ENCODE measurements at regions not wholly inside any gene's neighbourhood (a gene's known extent, or its start where the extent isn't known, plus 50 kb on each side); places are given as distances from the start of the nearest gene placed in this dataset.
"Not testable (repeated sequence)": the region's sequence is repeated elsewhere in the genome, so short reads cannot be mapped to it uniquely, and the experiment has no call there.

DNA sequence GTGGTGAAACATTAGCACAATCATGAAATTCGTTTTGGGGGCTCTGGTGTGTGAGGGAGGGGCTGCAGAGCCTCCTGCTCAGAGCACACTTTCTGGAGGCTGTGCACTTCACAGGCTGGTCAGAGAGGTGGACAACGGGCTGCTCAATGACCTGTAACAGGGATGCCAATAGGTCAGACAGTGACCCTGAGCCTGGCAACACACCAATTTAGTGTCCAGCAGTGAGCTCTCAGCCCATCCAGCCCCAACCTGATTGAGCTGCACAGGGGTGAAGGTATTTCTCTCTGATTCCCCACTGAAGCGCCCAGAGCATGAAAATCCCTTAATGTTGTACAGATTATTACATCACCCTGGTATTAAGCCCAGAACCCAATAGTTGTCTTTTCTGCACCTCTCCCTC, 191.3 kb upstream of the ZNF32 start:
- Histone ChIP-seq H3K36me3 (no peaks in the 10 kb centered on the region), H3K27ac (no peak overlapping the region), H3K27me3 (no peaks in the 10 kb centered on the region), H3K4me3 (no peak overlapping the region), H3K9me3 (peaks cover 0 to 13% (median 0%) of the 10 kb centered on the region in 4 donors), H3K4me1 (peaks cover 0 to 26% (median 5%) of the 10 kb centered on the region in 4 donors)
- TF ChIP-seq POLR2A (IDR thresholded peaks at IDR 0.05), result no peak
- TF ChIP-seq EP300 (IDR thresholded peaks at IDR 0.05), result no peak
- TF ChIP-seq, protein P1, sequence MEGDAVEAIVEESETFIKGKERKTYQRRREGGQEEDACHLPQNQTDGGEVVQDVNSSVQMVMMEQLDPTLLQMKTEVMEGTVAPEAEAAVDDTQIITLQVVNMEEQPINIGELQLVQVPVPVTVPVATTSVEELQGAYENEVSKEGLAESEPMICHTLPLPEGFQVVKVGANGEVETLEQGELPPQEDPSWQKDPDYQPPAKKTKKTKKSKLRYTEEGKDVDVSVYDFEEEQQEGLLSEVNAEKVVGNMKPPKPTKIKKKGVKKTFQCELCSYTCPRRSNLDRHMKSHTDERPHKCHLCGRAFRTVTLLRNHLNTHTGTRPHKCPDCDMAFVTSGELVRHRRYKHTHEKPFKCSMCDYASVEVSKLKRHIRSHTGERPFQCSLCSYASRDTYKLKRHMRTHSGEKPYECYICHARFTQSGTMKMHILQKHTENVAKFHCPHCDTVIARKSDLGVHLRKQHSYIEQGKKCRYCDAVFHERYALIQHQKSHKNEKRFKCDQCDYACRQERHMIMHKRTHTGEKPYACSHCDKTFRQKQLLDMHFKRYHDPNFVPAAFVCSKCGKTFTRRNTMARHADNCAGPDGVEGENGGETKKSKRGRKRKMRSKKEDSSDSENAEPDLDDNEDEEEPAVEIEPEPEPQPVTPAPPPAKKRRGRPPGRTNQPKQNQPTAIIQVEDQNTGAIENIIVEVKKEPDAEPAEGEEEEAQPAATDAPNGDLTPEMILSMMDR (IDR thresholded peaks at IDR 0.05), result no peak
- WGBS, 2 donors, result 59 to 80% methylated on average over 3 of the region's 3 CpGs
- no peak for DNase-seq (ENCODE audit: low spot score in 2 of 2)

DNA sequence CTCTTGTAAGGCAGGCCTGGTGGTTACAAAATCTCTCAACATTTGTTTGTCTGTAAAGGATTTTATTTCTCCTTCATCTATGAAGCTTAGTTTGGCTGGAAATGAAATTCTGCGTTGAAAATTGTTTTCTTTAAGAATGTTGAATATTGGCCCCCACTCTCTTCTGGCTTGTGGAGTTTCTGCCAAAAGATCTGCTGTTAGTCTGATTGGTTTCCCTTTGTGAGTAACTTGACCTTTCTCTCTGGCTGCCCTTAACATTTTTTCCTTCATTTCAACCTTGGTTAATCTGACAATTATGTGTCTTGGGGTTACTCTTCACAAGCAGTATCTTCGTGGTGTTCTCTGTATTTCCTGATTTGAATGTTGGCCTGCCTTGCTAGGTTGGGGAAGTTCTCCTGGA, 186.1 kb upstream of the ZNF32 start:
- 49 to 50% methylated on average over 2 of the region's 2 CpGs for WGBS, 2 donors
- H3K4me1 ChIP-seq; DNase-seq (ENCODE audit: low spot score in 2 of 2); H3K27me3 ChIP-seq; H3K36me3 ChIP-seq; H3K27ac ChIP-seq; H3K4me3 ChIP-seq: not testable (repeated sequence)
- peaks cover 0 to 28% (median 0%) of the 10 kb centered on the region in 4 donors for H3K9me3 ChIP-seq

DNA sequence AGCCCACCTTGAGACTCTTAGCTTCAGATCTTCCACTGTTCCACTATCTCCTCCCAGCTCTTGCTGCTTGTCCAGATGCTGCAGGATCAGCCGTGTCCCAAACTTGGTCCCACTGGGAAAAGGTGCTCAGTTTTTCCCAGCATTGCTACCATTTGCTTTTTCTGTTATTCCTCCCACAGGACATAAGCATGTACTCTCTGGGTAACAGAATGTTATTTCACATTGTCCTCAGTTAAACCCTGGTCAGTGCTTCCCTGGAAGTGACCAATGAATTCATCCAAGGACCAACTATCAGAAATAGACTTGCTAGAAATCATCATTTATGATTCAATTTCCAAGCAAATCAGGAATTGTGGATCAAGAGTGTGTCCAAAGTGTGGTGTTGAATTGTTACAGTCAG, 179.2 kb upstream of the ZNF32 start:
- no peak for DNase-seq (ENCODE audit: low spot score in 2 of 2)
- TF ChIP-seq, protein P1 (IDR thresholded peaks at IDR 0.05), result no peak
- TF ChIP-seq POLR2A (IDR thresholded peaks at IDR 0.05) (no peak), EP300 (IDR thresholded peaks at IDR 0.05) (no peak)
- 83 to 86% methylated on average over 1 of the region's 1 CpG for WGBS, 2 donors
- Histone ChIP-seq H3K9me3 (peaks cover 0 to 15% (median 0%) of the 10 kb centered on the region in 4 donors), H3K27ac (no peak overlapping the region), H3K27me3 (no peaks in the 10 kb centered on the region), H3K4me1 (peaks cover 0 to 30% (median 11%) of the 10 kb centered on the region in 4 donors), H3K36me3 (no peaks in the 10 kb centered on the region), H3K4me3 (no peak overlapping the region)

DNA sequence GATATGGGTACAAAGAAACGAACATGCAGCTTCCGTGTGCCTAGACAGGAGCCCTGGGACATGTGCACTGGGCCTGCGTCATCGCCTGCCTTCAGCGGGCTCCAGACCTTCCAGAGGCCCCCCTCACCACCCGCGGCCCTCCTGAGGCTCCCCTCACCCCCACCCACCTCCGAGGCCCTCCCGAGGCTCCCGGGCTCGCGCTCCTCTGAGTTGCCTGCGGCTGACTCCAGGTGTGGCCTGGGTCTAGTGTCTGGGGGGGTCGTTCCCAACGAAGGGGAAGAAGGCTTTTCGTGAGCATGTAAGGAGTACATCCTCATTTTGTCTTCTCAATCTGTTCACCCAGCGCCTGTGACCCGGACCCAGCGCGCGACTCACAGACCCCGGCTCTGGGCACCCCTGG, 177.3 kb upstream of the ZNF32 start:
- no peak for DNase-seq (ENCODE audit: low spot score in 2 of 2)
- peak overlapping the region in 2 of 4 donors; percentile 89 to 91 for H3K27ac ChIP-seq
- H3K36me3 ChIP-seq, result no peaks in the 10 kb centered on the region
- no peaks in the 10 kb centered on the region for H3K27me3 ChIP-seq
- H3K9me3 ChIP-seq, result peaks cover 0 to 15% (median 0%) of the 10 kb centered on the region in 4 donors
- 92% methylated on average over 22 of the region's 22 CpGs for WGBS, 2 donors
- H3K4me1 ChIP-seq, result peaks cover 0 to 45% (median 14%) of the 10 kb centered on the region in 4 donors
- TF ChIP-seq POLR2A (IDR thresholded peaks at IDR 0.05), result no peak
- no peak overlapping the region for H3K4me3 ChIP-seq

DNA sequence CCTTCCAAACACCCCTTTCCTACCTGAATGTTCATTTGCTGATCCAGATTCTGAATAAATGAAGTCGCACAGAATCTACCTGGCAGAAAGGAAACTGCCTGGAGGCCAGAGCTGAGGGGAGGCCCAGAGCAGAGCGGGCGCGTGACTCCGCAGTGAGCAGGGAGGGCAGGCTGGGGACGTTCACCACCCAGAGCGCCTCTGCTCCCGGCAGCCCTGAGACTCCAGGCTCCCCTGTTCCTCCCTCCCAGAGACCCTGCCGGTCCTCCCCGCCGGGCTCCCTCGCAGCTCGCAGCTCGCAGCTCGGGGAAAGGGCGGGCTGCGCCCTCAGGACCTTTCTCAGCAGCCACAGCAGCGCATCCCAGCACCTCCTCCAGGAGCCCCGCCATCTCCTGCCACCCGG, 176.7 kb upstream of the ZNF32 start:
- Histone ChIP-seq H3K27me3 (no peaks in the 10 kb centered on the region), H3K4me3 (no peak overlapping the region), H3K36me3 (no peaks in the 10 kb centered on the region), H3K27ac (peak overlapping the region; percentile 72 to 91 (median 86)), H3K4me1 (peaks cover 0 to 47% (median 14%) of the 10 kb centered on the region in 4 donors), H3K9me3 (peaks cover 0 to 15% (median 0%) of the 10 kb centered on the region in 4 donors)
- TF ChIP-seq, protein P1 (IDR thresholded peaks at IDR 0.05), result no peak
- TF ChIP-seq POLR2A (IDR thresholded peaks at IDR 0.05) (no peak), EP300 (IDR thresholded peaks at IDR 0.05) (no peak)
- DNase-seq (ENCODE audit: low spot score in 2 of 2), result no peak
- 92 to 93% methylated on average over 20 of the region's 20 CpGs for WGBS, 2 donors

DNA sequence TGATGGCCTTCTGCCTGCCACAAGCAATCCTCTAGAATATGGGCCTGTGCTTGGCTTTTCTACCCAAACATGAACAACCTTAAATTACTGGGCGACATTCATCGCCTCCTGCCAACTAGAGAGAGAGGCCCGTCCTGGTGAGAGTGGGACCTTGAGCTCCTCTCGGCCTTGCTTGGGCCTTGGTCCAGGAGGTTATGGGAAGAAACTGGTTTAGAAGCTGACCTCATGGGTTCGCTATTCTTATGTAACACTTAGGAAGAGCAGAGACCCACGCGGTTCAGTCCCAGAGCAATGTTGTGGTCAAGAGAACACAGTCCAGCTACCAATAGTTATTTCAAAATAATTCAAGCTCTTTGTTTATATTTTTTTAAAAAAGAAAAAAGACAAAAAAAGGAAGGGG, 176.3 kb upstream of the ZNF32 start:
- WGBS, 2 donors, result 36 to 53% methylated on average over 7 of the region's 7 CpGs
- Histone ChIP-seq H3K36me3 (no peaks in the 10 kb centered on the region), H3K27me3 (no peaks in the 10 kb centered on the region), H3K9me3 (peaks cover 0 to 15% (median 0%) of the 10 kb centered on the region in 4 donors), H3K4me1 (peaks cover 0 to 47% (median 14%) of the 10 kb centered on the region in 4 donors), H3K27ac (peak overlapping the region; percentile 72 to 91 (median 86)), H3K4me3 (no peak overlapping the region)
- TF ChIP-seq, protein P1 (IDR thresholded peaks at IDR 0.05), result no peak
- no peak for TF ChIP-seq POLR2A (IDR thresholded peaks at IDR 0.05)
- TF ChIP-seq EP300 (IDR thresholded peaks at IDR 0.05), result peak; percentile 14 to 81
- DNase-seq (ENCODE audit: low spot score in 2 of 2), result peak; percentile 70 to 82

Measured in tibial nerve (tissue), 4 donors.